Endothelial cell of umbilical vein (primary cell): ENCODE measurements at regions not wholly inside any gene's neighbourhood (a gene's known extent, or its start where the extent isn't known, plus 50 kb on each side); places are given as distances from the start of the nearest gene placed in this dataset.

Experiments
- BruUV-seq: library from RNA; stranded (reverse); fragments of 400-500 nt; replicated peaks from 2 replicates; lab custom pipeline; 2021; lab: Mats Ljungman, UMichigan
- CTCF ChIA-PET: fragments of 300-600, 350-600 bp; sonication (Branson Sonifier 250); formaldehyde crosslinking; loops from one replicate; lab custom pipeline; 2021; ENCODE audit warnings: antibody characterized with exemption, inconsistent platforms; lab: Charles Lee
- POLR2A ChIA-PET: fragments of 300-600, 350-600 bp; sonication (Branson Sonifier 250); formaldehyde crosslinking; loops from one replicate; lab custom pipeline; 2021; ENCODE audit warnings: antibody characterized with exemption, inconsistent platforms; lab: Charles Lee
- DNase-seq: peaks from one replicate; pipeline ENCODE4 v3.0.0-alpha.2; 2011; ENCODE audit warnings: low read depth, low spot score
- FAIRE-seq: peaks from 2 replicates; lab custom pipeline; 2011; peaks lifted over from hg19 to GRCh38; lab: Jason Lieb, UNC
- H2AFZ ChIP-seq: 2 replicates; pipeline ENCODE4 v1.6.0; 2012; ENCODE audit warnings: low read depth, low read length, control low read depth, inconsistent platforms
- H3K27ac ChIP-seq: 2 replicates; pipeline ENCODE4 v1.5.1; 2011; ENCODE audit warnings: low read depth, mild to moderate bottlenecking, control low read depth, low read length, moderate library complexity; ENCODE audit not compliant: insufficient read depth
- H3K27me3 ChIP-seq, 2 experiments: 2 replicates each; pipeline versions ENCODE4 v1.6.0 to v1.6.1; 2011; ENCODE audit warnings: low read length in 2 of 2, mixed read lengths in 1 of 2; ENCODE audit not compliant: control insufficient read depth in 2 of 2, insufficient read depth in 2 of 2
- H3K36me3 ChIP-seq, 2 experiments: 2 replicates in 1 of 2; 3 replicates in 1 of 2; pipeline ENCODE4 v1.5.1; 2011; ENCODE audit warnings: low read length in 2 of 2, mild to moderate bottlenecking in 1 of 2, moderate library complexity in 1 of 2; ENCODE audit not compliant: control insufficient read depth in 2 of 2, insufficient read depth in 2 of 2; ENCODE audit errors: extremely low read depth in 1 of 2
- H3K4me1 ChIP-seq: 3 replicates; pipeline ENCODE4 v1.5.1; 2011; ENCODE audit warnings: mild to moderate bottlenecking, low read length; ENCODE audit not compliant: control insufficient read depth, insufficient read depth; ENCODE audit errors: extremely low read depth
- H3K4me2 ChIP-seq: 2 replicates; pipeline ENCODE4 v1.6.1; 2011; ENCODE audit warnings: low read length, control low read depth, mixed read lengths; ENCODE audit not compliant: insufficient read depth
- H3K4me3 ChIP-seq, 3 experiments: fragments of 200-600 bp in 1 of 3; sonication (generic), shearing (Covaris generic) in 1 of 3; replicated peaks in 1 of 3; 2 replicates each; pipeline ENCODE4 v1.5.1; 2011 to 2016; ENCODE audit warnings: control low read depth in 3 of 3, low read length in 3 of 3, mild to moderate bottlenecking in 2 of 3, inconsistent platforms in 1 of 3, low read depth in 1 of 3, moderate library complexity in 1 of 3; ENCODE audit not compliant: insufficient read depth in 1 of 3
- H3K79me2 ChIP-seq: 2 replicates; pipeline ENCODE4 v1.6.0; 2012; ENCODE audit warnings: low read length, inconsistent platforms; ENCODE audit not compliant: control insufficient read depth, insufficient read depth
- H3K9ac ChIP-seq: replicated peaks from 2 replicates; pipeline ENCODE3; 2011; ENCODE audit warnings: low read length, control low read depth; ENCODE audit not compliant: insufficient read depth; ENCODE audit errors: extremely low read depth
- H3K9me1 ChIP-seq: replicated peaks from 3 replicates; pipeline ENCODE4 v1.6.0; 2011; ENCODE audit warnings: mild to moderate bottlenecking, low read length; ENCODE audit not compliant: control insufficient read depth, insufficient read depth; ENCODE audit errors: extremely low read depth
- H3K9me3 ChIP-seq: replicated peaks from 2 replicates; pipeline ENCODE4 v1.5.1; 2012; ENCODE audit warnings: low read length, inconsistent platforms; ENCODE audit not compliant: control insufficient read depth, insufficient read depth
- H4K20me1 ChIP-seq: replicated peaks from 2 replicates; pipeline ENCODE3; 2011; ENCODE audit warnings: mild to moderate bottlenecking, low read length; ENCODE audit not compliant: control insufficient read depth, insufficient read depth; ENCODE audit errors: extremely low read depth
- EZH2 ChIP-seq: IDR thresholded peaks from 2 replicates; pipeline ENCODE4 v1.6.1; 2012; ENCODE audit warnings: borderline replicate concordance, low read depth, mild to moderate bottlenecking, moderate library complexity, low read length, inconsistent platforms; ENCODE audit not compliant: severe bottlenecking
- FOS ChIP-seq: IDR thresholded peaks from 2 replicates; pipeline ENCODE4 v1.6.1; 2011; ENCODE audit warnings: mild to moderate bottlenecking, low read length, moderate library complexity, borderline replicate concordance; ENCODE audit not compliant: insufficient read depth
- GATA2 ChIP-seq: IDR thresholded peaks from 2 replicates; pipeline ENCODE4 v1.7.0; 2011; ENCODE audit warnings: low read depth, mild to moderate bottlenecking, moderate library complexity, mixed read lengths, low read length; ENCODE audit not compliant: insufficient read length, insufficient read depth
- JUN ChIP-seq: IDR thresholded peaks from 2 replicates; pipeline ENCODE4 v1.6.1; 2011; ENCODE audit warnings: borderline replicate concordance, low read depth; ENCODE audit not compliant: insufficient read length, insufficient read depth
- MYC ChIP-seq: IDR thresholded peaks from one replicate; pipeline ENCODE4 v1.6.1; 2011; ENCODE audit warnings: mild to moderate bottlenecking, low read depth, low read length
- POLR2A ChIP-seq: IDR thresholded peaks from 2 replicates; pipeline ENCODE4 v1.6.1; 2012; ENCODE audit warnings: low read depth, mild to moderate bottlenecking, control low read depth, low read length
- POLR2AphosphoS5 ChIP-seq: IDR thresholded peaks from 2 replicates; pipeline ENCODE4 v1.6.1; 2012; ENCODE audit warnings: low read depth, mild to moderate bottlenecking, control low read depth, low read length, moderate library complexity; ENCODE audit not compliant: insufficient read depth
- dilution Hi-C: fragments of 300-500 bp; cut with MboI; formaldehyde crosslinking; loops from one replicate; pipeline ENCODE4 v1.15.0; 2019; ENCODE audit warnings: low sequenced_read_pairs; ENCODE audit not compliant: extremely low pct_ligation_motif_present
- intact Hi-C: fragments of 100-400 bp; cut with micrococcal nuclease; formaldehyde crosslinking; loops from one replicate; pipeline ENCODE4 v1.10.0; 2022
- TF ChIP-seq, protein P1 (sequence below): IDR thresholded peaks from 2 replicates; pipeline ENCODE4 v1.6.1; 2011; ENCODE audit not compliant: insufficient read depth, insufficient read length
- TF ChIP-seq, protein P2 (sequence below), 2 donors: IDR thresholded peaks; 1 replicate in 1 of 2; 2 replicates in 1 of 2; pipeline ENCODE4 v1.5.1; 2011; ENCODE audit warnings: low read length in 2 of 2, mild to moderate bottlenecking in 2 of 2, moderate library complexity in 2 of 2, control low read depth in 1 of 2, inconsistent platforms in 1 of 2, low read depth in 1 of 2; ENCODE audit not compliant: insufficient read depth in 1 of 2; ENCODE audit errors: extremely low read depth in 1 of 2

DNA sequence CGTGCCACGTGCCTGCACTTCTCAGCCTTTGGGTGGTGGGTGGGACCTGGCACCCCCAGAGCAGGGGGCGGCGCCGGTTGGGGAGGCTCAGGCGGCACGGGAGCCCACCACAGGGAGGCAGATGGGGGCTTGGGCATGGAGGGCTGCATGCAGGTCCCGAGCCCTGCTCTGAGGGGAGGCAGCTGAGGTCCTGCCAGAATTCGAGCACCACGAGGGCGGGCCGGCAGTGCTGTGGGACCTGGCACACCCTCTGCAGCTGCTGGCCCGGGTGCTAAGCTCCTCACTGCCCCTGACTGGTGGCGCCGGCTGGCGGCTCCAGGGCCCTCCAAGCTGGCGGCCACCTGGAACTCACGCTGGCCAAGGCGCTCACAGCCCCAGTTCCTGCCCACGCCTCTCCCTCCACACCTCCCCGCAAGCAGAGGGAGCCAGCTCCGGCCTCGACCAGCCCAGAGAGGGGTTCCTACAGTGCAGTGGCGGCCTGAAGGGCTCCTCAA is 1176.8 kb upstream of the GYPC start:
- no peaks in the 10 kb centered on the region for H3K4me1 ChIP-seq
- no peaks in the 10 kb centered on the region for H3K9me1 ChIP-seq
- no peak overlapping the region for H2AFZ ChIP-seq
- no peaks in the 10 kb centered on the region for H3K36me3 ChIP-seq
- H3K4me3 ChIP-seq: no peak overlapping the region
- POLR2A ChIA-PET: no interaction called here
- no peaks in the 10 kb centered on the region for H3K79me2 ChIP-seq
- intact Hi-C loops (no loop called here), dilution Hi-C loops (no loop called here)
- no peak overlapping the region for H3K4me2 ChIP-seq
- no peaks in the 10 kb centered on the region for H3K27me3 ChIP-seq
- FAIRE-seq: no peak
- H3K9ac ChIP-seq: no peak overlapping the region
- H4K20me1 ChIP-seq: no peaks in the 10 kb centered on the region
- DNase-seq: no peak
- no peak for TF ChIP-seq FOS
- TF ChIP-seq EZH2: no peak
- TF ChIP-seq JUN: no peak
- TF ChIP-seq, protein P1, sequence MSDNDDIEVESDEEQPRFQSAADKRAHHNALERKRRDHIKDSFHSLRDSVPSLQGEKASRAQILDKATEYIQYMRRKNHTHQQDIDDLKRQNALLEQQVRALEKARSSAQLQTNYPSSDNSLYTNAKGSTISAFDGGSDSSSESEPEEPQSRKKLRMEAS: no peak
- TF ChIP-seq POLR2A: no peak
- TF ChIP-seq GATA2: no peak
- TF ChIP-seq POLR2AphosphoS5: no peak
- TF ChIP-seq, protein P2, sequence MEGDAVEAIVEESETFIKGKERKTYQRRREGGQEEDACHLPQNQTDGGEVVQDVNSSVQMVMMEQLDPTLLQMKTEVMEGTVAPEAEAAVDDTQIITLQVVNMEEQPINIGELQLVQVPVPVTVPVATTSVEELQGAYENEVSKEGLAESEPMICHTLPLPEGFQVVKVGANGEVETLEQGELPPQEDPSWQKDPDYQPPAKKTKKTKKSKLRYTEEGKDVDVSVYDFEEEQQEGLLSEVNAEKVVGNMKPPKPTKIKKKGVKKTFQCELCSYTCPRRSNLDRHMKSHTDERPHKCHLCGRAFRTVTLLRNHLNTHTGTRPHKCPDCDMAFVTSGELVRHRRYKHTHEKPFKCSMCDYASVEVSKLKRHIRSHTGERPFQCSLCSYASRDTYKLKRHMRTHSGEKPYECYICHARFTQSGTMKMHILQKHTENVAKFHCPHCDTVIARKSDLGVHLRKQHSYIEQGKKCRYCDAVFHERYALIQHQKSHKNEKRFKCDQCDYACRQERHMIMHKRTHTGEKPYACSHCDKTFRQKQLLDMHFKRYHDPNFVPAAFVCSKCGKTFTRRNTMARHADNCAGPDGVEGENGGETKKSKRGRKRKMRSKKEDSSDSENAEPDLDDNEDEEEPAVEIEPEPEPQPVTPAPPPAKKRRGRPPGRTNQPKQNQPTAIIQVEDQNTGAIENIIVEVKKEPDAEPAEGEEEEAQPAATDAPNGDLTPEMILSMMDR (IDR thresholded peaks at IDR 0.05; ENCODE audit: extremely low read depth in 1 of 2, insufficient read depth in 1 of 2, low read depth in 1 of 2, low read length in 2 of 2): no peak
- TF ChIP-seq MYC: no peak
- no TSS peak for BruUV-seq
- CTCF ChIA-PET: no interaction called here
- H3K27ac ChIP-seq: no peak overlapping the region
- H3K9me3 ChIP-seq: no peaks in the 10 kb centered on the region
